ENCODE measurements at regions not wholly inside any gene's neighbourhood (a gene's known extent, or its start where the extent isn't known, plus 50 kb on each side); places are given as distances from the start of the nearest gene placed in this dataset.

DNA sequence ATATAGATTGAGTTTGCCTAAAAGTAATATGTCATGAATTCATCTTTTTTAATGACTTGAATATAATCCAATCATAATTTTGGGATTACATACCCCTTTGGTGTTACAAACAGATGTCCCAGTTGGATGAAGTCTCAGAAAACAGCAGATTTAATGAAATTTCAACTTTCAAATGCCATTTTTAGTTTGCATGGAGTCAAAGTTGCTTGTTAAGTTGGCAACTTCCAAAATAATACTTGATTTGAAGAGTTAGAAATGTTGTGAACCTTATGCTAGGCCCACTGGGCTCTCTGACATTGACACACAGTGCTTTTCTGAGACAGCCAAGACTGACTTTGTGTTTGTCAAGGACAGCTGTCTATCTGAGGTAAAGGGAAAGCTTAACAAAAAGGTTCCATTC, 248.1 kb downstream of the KIF20B start:
- TF ChIP-seq, protein P1, sequence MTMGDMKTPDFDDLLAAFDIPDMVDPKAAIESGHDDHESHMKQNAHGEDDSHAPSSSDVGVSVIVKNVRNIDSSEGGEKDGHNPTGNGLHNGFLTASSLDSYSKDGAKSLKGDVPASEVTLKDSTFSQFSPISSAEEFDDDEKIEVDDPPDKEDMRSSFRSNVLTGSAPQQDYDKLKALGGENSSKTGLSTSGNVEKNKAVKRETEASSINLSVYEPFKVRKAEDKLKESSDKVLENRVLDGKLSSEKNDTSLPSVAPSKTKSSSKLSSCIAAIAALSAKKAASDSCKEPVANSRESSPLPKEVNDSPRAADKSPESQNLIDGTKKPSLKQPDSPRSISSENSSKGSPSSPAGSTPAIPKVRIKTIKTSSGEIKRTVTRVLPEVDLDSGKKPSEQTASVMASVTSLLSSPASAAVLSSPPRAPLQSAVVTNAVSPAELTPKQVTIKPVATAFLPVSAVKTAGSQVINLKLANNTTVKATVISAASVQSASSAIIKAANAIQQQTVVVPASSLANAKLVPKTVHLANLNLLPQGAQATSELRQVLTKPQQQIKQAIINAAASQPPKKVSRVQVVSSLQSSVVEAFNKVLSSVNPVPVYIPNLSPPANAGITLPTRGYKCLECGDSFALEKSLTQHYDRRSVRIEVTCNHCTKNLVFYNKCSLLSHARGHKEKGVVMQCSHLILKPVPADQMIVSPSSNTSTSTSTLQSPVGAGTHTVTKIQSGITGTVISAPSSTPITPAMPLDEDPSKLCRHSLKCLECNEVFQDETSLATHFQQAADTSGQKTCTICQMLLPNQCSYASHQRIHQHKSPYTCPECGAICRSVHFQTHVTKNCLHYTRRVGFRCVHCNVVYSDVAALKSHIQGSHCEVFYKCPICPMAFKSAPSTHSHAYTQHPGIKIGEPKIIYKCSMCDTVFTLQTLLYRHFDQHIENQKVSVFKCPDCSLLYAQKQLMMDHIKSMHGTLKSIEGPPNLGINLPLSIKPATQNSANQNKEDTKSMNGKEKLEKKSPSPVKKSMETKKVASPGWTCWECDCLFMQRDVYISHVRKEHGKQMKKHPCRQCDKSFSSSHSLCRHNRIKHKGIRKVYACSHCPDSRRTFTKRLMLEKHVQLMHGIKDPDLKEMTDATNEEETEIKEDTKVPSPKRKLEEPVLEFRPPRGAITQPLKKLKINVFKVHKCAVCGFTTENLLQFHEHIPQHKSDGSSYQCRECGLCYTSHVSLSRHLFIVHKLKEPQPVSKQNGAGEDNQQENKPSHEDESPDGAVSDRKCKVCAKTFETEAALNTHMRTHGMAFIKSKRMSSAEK (CRISPR knock-in tag; IDR thresholded peaks at IDR 0.05; ENCODE audit: borderline replicate concordance) = no peak
- no peak for TF ChIP-seq ZNF219 (CRISPR knock-in tag; IDR thresholded peaks at IDR 0.05; ENCODE audit: borderline replicate concordance)
- TF ChIP-seq NR2C2 (CRISPR knock-in tag; IDR thresholded peaks at IDR 0.05) = no peak
- no peak for TF ChIP-seq ZNF416 (CRISPR knock-in tag; IDR thresholded peaks at IDR 0.05)
- no peak for TF ChIP-seq CBFB (CRISPR knock-in tag; IDR thresholded peaks at IDR 0.05; ENCODE audit: low read depth)
- TF ChIP-seq, protein P2, sequence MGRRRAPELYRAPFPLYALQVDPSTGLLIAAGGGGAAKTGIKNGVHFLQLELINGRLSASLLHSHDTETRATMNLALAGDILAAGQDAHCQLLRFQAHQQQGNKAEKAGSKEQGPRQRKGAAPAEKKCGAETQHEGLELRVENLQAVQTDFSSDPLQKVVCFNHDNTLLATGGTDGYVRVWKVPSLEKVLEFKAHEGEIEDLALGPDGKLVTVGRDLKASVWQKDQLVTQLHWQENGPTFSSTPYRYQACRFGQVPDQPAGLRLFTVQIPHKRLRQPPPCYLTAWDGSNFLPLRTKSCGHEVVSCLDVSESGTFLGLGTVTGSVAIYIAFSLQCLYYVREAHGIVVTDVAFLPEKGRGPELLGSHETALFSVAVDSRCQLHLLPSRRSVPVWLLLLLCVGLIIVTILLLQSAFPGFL (CRISPR knock-in tag; IDR thresholded peaks at IDR 0.05; ENCODE audit: borderline replicate concordance) = no peak
- TF ChIP-seq, protein P3, sequence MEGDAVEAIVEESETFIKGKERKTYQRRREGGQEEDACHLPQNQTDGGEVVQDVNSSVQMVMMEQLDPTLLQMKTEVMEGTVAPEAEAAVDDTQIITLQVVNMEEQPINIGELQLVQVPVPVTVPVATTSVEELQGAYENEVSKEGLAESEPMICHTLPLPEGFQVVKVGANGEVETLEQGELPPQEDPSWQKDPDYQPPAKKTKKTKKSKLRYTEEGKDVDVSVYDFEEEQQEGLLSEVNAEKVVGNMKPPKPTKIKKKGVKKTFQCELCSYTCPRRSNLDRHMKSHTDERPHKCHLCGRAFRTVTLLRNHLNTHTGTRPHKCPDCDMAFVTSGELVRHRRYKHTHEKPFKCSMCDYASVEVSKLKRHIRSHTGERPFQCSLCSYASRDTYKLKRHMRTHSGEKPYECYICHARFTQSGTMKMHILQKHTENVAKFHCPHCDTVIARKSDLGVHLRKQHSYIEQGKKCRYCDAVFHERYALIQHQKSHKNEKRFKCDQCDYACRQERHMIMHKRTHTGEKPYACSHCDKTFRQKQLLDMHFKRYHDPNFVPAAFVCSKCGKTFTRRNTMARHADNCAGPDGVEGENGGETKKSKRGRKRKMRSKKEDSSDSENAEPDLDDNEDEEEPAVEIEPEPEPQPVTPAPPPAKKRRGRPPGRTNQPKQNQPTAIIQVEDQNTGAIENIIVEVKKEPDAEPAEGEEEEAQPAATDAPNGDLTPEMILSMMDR (IDR thresholded peaks at IDR 0.05) = no peak
- TF ChIP-seq, protein P4, sequence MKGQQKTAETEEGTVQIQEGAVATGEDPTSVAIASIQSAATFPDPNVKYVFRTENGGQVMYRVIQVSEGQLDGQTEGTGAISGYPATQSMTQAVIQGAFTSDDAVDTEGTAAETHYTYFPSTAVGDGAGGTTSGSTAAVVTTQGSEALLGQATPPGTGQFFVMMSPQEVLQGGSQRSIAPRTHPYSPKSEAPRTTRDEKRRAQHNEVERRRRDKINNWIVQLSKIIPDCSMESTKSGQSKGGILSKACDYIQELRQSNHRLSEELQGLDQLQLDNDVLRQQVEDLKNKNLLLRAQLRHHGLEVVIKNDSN (CRISPR knock-in tag; IDR thresholded peaks at IDR 0.05) = no peak
- TF ChIP-seq SMAD3 (CRISPR knock-in tag; IDR thresholded peaks at IDR 0.05; ENCODE audit: borderline replicate concordance) = no peak
- no peak for TF ChIP-seq GTF2I (CRISPR knock-in tag; conservative IDR thresholded peaks at IDR 0.05)
- TF ChIP-seq ZNF671 (CRISPR knock-in tag; IDR thresholded peaks at IDR 0.05) = no peak

Data from WTC11 (cell line).